H9 (cell line): ENCODE measurements at regions not wholly inside any gene's neighbourhood (a gene's known extent, or its start where the extent isn't known, plus 50 kb on each side); places are given as distances from the start of the nearest gene placed in this dataset.

Source experiments
- DNase-seq: peaks from one replicate; pipeline ENCODE4 v3.0.0-alpha.2; 2017
- H2AFZ ChIP-seq: one replicate; pipeline ENCODE4 v1.6.1; 2013; ENCODE audit warnings: mild to moderate bottlenecking, low read length, control low read depth, moderate library complexity
- H2AK5ac ChIP-seq: 2 replicates; pipeline ENCODE4 v1.6.1; 2013; ENCODE audit warnings: low read length, control low read depth, mixed read lengths; ENCODE audit not compliant: insufficient read length
- H2BK120ac ChIP-seq: one replicate; pipeline ENCODE4 v1.6.1; 2013; ENCODE audit warnings: low read depth, mild to moderate bottlenecking, low read length, control low read depth, inconsistent platforms; ENCODE audit not compliant: poor library complexity, severe bottlenecking
- H2BK12ac ChIP-seq: 2 replicates; pipeline ENCODE4 v1.6.1; 2013; ENCODE audit warnings: low read length, control low read depth, mixed read lengths, low read depth; ENCODE audit not compliant: insufficient read length
- H2BK15ac ChIP-seq: 2 replicates; pipeline ENCODE4 v1.6.1; 2013; ENCODE audit warnings: low read depth, low read length, control low read depth
- H2BK20ac ChIP-seq: one replicate; pipeline ENCODE4 v1.6.1; 2013; ENCODE audit warnings: low read depth, mild to moderate bottlenecking, low read length, control low read depth, inconsistent platforms; ENCODE audit not compliant: poor library complexity, severe bottlenecking
- H2BK5ac ChIP-seq: 2 replicates; pipeline ENCODE4 v1.6.1; 2013; ENCODE audit warnings: low read length, control low read depth, mixed read lengths; ENCODE audit not compliant: insufficient read length
- H3K14ac ChIP-seq: 2 replicates; pipeline ENCODE4 v1.6.1; 2013; ENCODE audit warnings: low read length, control low read depth; ENCODE audit not compliant: insufficient read depth
- H3K18ac ChIP-seq: 2 replicates; pipeline ENCODE4 v1.6.1; 2013; ENCODE audit warnings: low read depth, mild to moderate bottlenecking, mixed read lengths, low read length, control low read depth; ENCODE audit not compliant: insufficient read length
- H3K23ac ChIP-seq: 2 replicates; pipeline ENCODE4 v1.6.1; 2013; ENCODE audit warnings: low read length, control low read depth, mixed read lengths, low read depth; ENCODE audit not compliant: insufficient read length
- H3K23me2 ChIP-seq: 2 replicates; pipeline ENCODE4 v1.6.1; 2013; ENCODE audit warnings: low read depth, mild to moderate bottlenecking, mixed read lengths, low read length, control low read depth; ENCODE audit not compliant: insufficient read length, poor library complexity, severe bottlenecking
- H3K27ac ChIP-seq: 2 replicates; pipeline ENCODE4 v1.5.1; 2013; ENCODE audit warnings: low read length, control low read depth, mixed read lengths, low read depth; ENCODE audit not compliant: insufficient read length
- H3K27me3 ChIP-seq: 2 replicates; pipeline ENCODE4 v1.6.1; 2013; ENCODE audit warnings: low read length, control low read depth, inconsistent platforms; ENCODE audit not compliant: insufficient read depth
- H3K4ac ChIP-seq: 2 replicates; pipeline ENCODE4 v1.6.1; 2013; ENCODE audit warnings: low read depth, mild to moderate bottlenecking, control low read depth, inconsistent platforms, low read length, moderate library complexity
- H3K4me1 ChIP-seq: 2 replicates; pipeline ENCODE4 v1.6.1; 2013; ENCODE audit warnings: low read length, control low read depth, inconsistent platforms; ENCODE audit not compliant: insufficient read depth
- H3K4me2 ChIP-seq: 2 replicates; pipeline ENCODE4 v1.6.1; 2013; ENCODE audit warnings: low read length, control low read depth, mixed read lengths; ENCODE audit not compliant: insufficient read length, insufficient read depth
- H3K56ac ChIP-seq: 2 replicates; pipeline ENCODE4 v1.6.1; 2013; ENCODE audit warnings: low read depth, mild to moderate bottlenecking, mixed read lengths, low read length, control low read depth; ENCODE audit not compliant: insufficient read length
- H3K79me1 ChIP-seq: 2 replicates; pipeline ENCODE4 v1.6.1; 2013; ENCODE audit warnings: low read depth, mild to moderate bottlenecking, moderate library complexity, low read length, control low read depth, inconsistent platforms; ENCODE audit not compliant: insufficient read depth, poor library complexity, severe bottlenecking
- H3K79me2 ChIP-seq: 2 replicates; pipeline ENCODE4 v1.6.1; 2013; ENCODE audit warnings: low read length, control low read depth, inconsistent platforms; ENCODE audit not compliant: insufficient read depth
- H3K9ac ChIP-seq: 2 replicates; pipeline ENCODE4 v1.6.1; 2013; ENCODE audit warnings: low read length, control low read depth, mixed read lengths; ENCODE audit not compliant: insufficient read length; ENCODE audit errors: extremely low read depth
- H3K9me3 ChIP-seq: one replicate; pipeline ENCODE4 v1.6.1; 2013; ENCODE audit warnings: low read depth, low read length, inconsistent platforms; ENCODE audit not compliant: control insufficient read depth
- H3T11ph ChIP-seq: one replicate; pipeline ENCODE4 v1.6.1; 2013; ENCODE audit warnings: mild to moderate bottlenecking, low read length, control low read depth, inconsistent platforms
- H4K20me1 ChIP-seq: one replicate; pipeline ENCODE4 v1.6.1; 2013; ENCODE audit not compliant: control insufficient read depth, insufficient read length, insufficient read depth
- H4K5ac ChIP-seq: 2 replicates; pipeline ENCODE4 v1.6.1; 2013; ENCODE audit warnings: low read depth, mild to moderate bottlenecking, mixed read lengths, low read length, control low read depth; ENCODE audit not compliant: insufficient read length
- H4K8ac ChIP-seq: replicated peaks from 2 replicates; pipeline ENCODE4 v1.6.1; 2013; ENCODE audit warnings: low read length, control low read depth, mixed read lengths, low read depth; ENCODE audit not compliant: insufficient read length
- H4K91ac ChIP-seq: 2 replicates; pipeline ENCODE4 v1.6.1; 2013; ENCODE audit warnings: low read depth, mild to moderate bottlenecking, moderate library complexity, mixed read lengths, low read length, control low read depth; ENCODE audit not compliant: insufficient read length
- H3K27ac Mint-ChIP-seq, 3 experiments: 2 replicates in 2 of 3; 3 replicates in 1 of 3; pipeline ENCODE4 v1.8.0; 2020 to 2021; ENCODE audit warnings: mixed read lengths in 3 of 3, mild to moderate bottlenecking in 1 of 3, moderate library complexity in 1 of 3
- H3K27me3 Mint-ChIP-seq: 2 replicates; pipeline ENCODE4 v1.8.0; 2021; ENCODE audit warnings: low read depth, mild to moderate bottlenecking, moderate library complexity, mixed read lengths
- H3K36me3 Mint-ChIP-seq, 3 experiments: 2 replicates in 2 of 3; 3 replicates in 1 of 3; pipeline ENCODE4 v1.8.0; 2020 to 2021; ENCODE audit warnings: low read depth in 3 of 3, mixed read lengths in 3 of 3; ENCODE audit not compliant: insufficient read depth in 1 of 3
- H3K4me1 Mint-ChIP-seq, 2 experiments: 2 replicates each; pipeline ENCODE4 v1.8.0; 2020; ENCODE audit warnings: mixed read lengths in 2 of 2
- H3K4me3 Mint-ChIP-seq, 2 experiments: 2 replicates in 1 of 2; 3 replicates in 1 of 2; pipeline ENCODE4 v1.8.0; 2020 to 2021; ENCODE audit warnings: mild to moderate bottlenecking in 2 of 2, mixed read lengths in 2 of 2, moderate library complexity in 1 of 2
- H3K9me3 Mint-ChIP-seq, 2 experiments: 2 replicates in 1 of 2; 3 replicates in 1 of 2; pipeline ENCODE4 v1.8.0; 2020; ENCODE audit warnings: mild to moderate bottlenecking in 2 of 2, mixed read lengths in 2 of 2, moderate library complexity in 1 of 2
- WGBS: extraction: QIAGEN DNeasy Blood & Tissue Kit; methylation state at CpG from one replicate; pipeline ENCODE4 v1.1.7; 2013; ENCODE audit warnings: missing lambda C conversion rate, low lambda C conversion rate, mixed read lengths; ENCODE audit not compliant: insufficient read length; ENCODE audit errors: extremely low coverage; 5-methylcytosine and 5-hydroxymethylcytosine counted together
- TF ChIP-seq, protein P1 (sequence below): fragments of 200-600 bp; sonication (generic); conservative IDR thresholded peaks from 3 replicates; pipeline ENCODE4 v1.8.0; 2021; ENCODE audit warnings: antibody characterized with exemption, mild to moderate bottlenecking

DNA sequence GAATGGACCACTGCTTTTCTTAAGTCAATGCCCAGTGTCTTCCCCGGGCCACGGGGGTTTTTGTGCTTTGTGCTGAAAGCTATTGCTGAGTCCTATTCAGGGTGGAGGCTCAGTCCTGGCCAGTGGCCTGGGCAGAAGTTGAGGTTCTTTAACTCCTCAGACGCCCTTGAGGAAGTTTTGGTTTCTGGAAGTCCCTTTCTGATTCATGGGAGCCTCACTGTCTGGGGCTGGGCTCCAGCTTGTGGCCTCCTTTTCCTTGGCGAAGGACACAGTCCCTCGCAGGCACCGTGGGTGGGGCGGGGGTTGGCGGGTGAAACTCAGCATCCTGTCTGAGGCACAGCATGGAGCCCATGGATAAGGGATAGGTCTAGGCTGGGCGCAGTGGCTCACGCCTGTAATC is 465.2 kb upstream of the HS6ST1 start:
- Histone ChIP-seq H3K27ac (no peak overlapping the region), H2BK5ac (no peak overlapping the region), H2AFZ (no peak overlapping the region), H2AK5ac (no peak overlapping the region), H4K91ac (no peak overlapping the region), H3K4me2 (no peak overlapping the region), H3K23me2 (no peaks in the 10 kb centered on the region), H3K56ac (no peak overlapping the region), H2BK12ac (no peak overlapping the region), H4K5ac (no peak overlapping the region), H2BK20ac (no peak overlapping the region), H4K8ac (no peak overlapping the region), H3K4ac (no peak overlapping the region), H3K79me1 (no peaks in the 10 kb centered on the region), H3K4me1 (no peaks in the 10 kb centered on the region; the same call in 1 of the 2 replicates), H2BK15ac (no peak overlapping the region), H3K9ac (no peak overlapping the region), H3K79me2 (no peaks in the 10 kb centered on the region), H3K14ac (no peak overlapping the region), H3T11ph (no peak overlapping the region), H4K20me1 (no peaks in the 10 kb centered on the region), H3K9me3 (no peaks in the 10 kb centered on the region), H3K27me3 (no peaks in the 10 kb centered on the region), H3K23ac (no peak overlapping the region), H3K18ac (no peak overlapping the region), H2BK120ac (no peak overlapping the region)
- peaks cover 0 to 5% (median 0%) of the 10 kb centered on the region in 3 experiments; a peak in 2 of 7 replicates for H3K36me3 Mint-ChIP-seq
- no peak overlapping the region for H3K27ac Mint-ChIP-seq
- H3K4me1 Mint-ChIP-seq: peaks cover 20 to 25% of the 10 kb centered on the region in 2 experiments
- peaks cover 4% of the 10 kb centered on the region; the same call in 1 of the 2 replicates for H3K27me3 Mint-ChIP-seq
- TF ChIP-seq, protein P1, sequence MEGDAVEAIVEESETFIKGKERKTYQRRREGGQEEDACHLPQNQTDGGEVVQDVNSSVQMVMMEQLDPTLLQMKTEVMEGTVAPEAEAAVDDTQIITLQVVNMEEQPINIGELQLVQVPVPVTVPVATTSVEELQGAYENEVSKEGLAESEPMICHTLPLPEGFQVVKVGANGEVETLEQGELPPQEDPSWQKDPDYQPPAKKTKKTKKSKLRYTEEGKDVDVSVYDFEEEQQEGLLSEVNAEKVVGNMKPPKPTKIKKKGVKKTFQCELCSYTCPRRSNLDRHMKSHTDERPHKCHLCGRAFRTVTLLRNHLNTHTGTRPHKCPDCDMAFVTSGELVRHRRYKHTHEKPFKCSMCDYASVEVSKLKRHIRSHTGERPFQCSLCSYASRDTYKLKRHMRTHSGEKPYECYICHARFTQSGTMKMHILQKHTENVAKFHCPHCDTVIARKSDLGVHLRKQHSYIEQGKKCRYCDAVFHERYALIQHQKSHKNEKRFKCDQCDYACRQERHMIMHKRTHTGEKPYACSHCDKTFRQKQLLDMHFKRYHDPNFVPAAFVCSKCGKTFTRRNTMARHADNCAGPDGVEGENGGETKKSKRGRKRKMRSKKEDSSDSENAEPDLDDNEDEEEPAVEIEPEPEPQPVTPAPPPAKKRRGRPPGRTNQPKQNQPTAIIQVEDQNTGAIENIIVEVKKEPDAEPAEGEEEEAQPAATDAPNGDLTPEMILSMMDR: no peak
- peaks cover 7% of the 10 kb centered on the region in 2 experiments; a peak in 3 of 5 replicates for H3K9me3 Mint-ChIP-seq
- no peak overlapping the region for H3K4me3 Mint-ChIP-seq
- no CpG with 5 or more reads among the region's 10 CpGs for WGBS
- DNase-seq: peak; percentile 10
